DOHH2 (cell line): ENCODE measurements at regions not wholly inside any gene's neighbourhood (a gene's known extent, or its start where the extent isn't known, plus 50 kb on each side); places are given as distances from the start of the nearest gene placed in this dataset.

ENCODE experiments used
- H3F3A ChIP-seq: fragments of 200-600 bp; sonication (generic), shearing (Covaris generic); 2 replicates; pipeline ENCODE4 v1.6.0; 2016; ENCODE audit warnings: antibody characterized with exemption, mild to moderate bottlenecking; ENCODE audit not compliant: control insufficient read depth, insufficient read depth
- H3K27ac ChIP-seq: fragments of 200-600 bp; sonication (generic); 2 replicates; pipeline ENCODE4 v1.5.1; 2014; ENCODE audit warnings: low read depth, mild to moderate bottlenecking, low read length, moderate library complexity
- H3K27me3 ChIP-seq: fragments of 200-600 bp; sonication (generic); 2 replicates; pipeline ENCODE4 v1.6.1; 2014; ENCODE audit warnings: mild to moderate bottlenecking, low read length, mixed read lengths; ENCODE audit not compliant: control insufficient read depth
- H3K36me3 ChIP-seq: fragments of 200-600 bp; sonication (generic); 2 replicates; pipeline ENCODE4 v1.6.1; 2014; ENCODE audit warnings: mild to moderate bottlenecking, low read length, moderate library complexity, mixed read lengths; ENCODE audit not compliant: control insufficient read depth
- H3K4me1 ChIP-seq: fragments of 200-600 bp; sonication (generic); 2 replicates; pipeline ENCODE4 v1.6.1; 2014; ENCODE audit warnings: mild to moderate bottlenecking, low read length, mixed read lengths; ENCODE audit not compliant: control insufficient read depth
- H3K4me2 ChIP-seq: fragments of 200-600 bp; sonication (generic); 2 replicates; pipeline ENCODE4 v1.6.0; 2014; ENCODE audit warnings: mild to moderate bottlenecking, low read length, moderate library complexity
- H3K4me3 ChIP-seq: fragments of 200-600 bp; sonication (generic); 2 replicates; pipeline ENCODE4 v1.5.1; 2014; ENCODE audit warnings: mild to moderate bottlenecking, low read length, mixed read lengths
- H3K79me2 ChIP-seq: fragments of 200-600 bp; sonication (generic); 2 replicates; pipeline ENCODE4 v1.6.1; 2014; ENCODE audit warnings: mild to moderate bottlenecking, low read length, mixed read lengths; ENCODE audit not compliant: control insufficient read depth
- H3K9me2 ChIP-seq: fragments of 200-600 bp; sonication (generic); replicated peaks from 2 replicates; pipeline ENCODE4 v1.6.1; 2014; ENCODE audit warnings: mild to moderate bottlenecking, low read length, mixed read lengths; ENCODE audit not compliant: control insufficient read depth
- H3K9me3 ChIP-seq: fragments of 200-600 bp; sonication (generic); 2 replicates; pipeline ENCODE4 v1.6.1; 2014; ENCODE audit warnings: antibody characterized with exemption, low read length, mixed read lengths; ENCODE audit not compliant: control insufficient read depth, insufficient read depth
- H4K20me1 ChIP-seq: fragments of 200-600 bp; sonication (generic); 2 replicates; pipeline ENCODE4 v1.6.0; 2014; ENCODE audit warnings: low read depth, mild to moderate bottlenecking, antibody characterized with exemption, low read length, moderate library complexity; ENCODE audit not compliant: control insufficient read depth, insufficient read depth
- CTCF ChIP-seq: fragments of 200-600 bp; sonication (generic); IDR thresholded peaks from one replicate; pipeline ENCODE4 v1.5.1; 2014; ENCODE audit warnings: antibody characterized with exemption, mild to moderate bottlenecking, low read depth, low read length; ENCODE audit not compliant: poor library complexity, severe bottlenecking
- EZH2phosphoT487 ChIP-seq: fragments of 200-600 bp; sonication (generic); IDR thresholded peaks from 2 replicates; pipeline ENCODE4 v1.6.1; 2017; ENCODE audit warnings: borderline replicate concordance, mild to moderate bottlenecking, antibody characterized with exemption, low read length, moderate library complexity, mixed read lengths

DNA sequence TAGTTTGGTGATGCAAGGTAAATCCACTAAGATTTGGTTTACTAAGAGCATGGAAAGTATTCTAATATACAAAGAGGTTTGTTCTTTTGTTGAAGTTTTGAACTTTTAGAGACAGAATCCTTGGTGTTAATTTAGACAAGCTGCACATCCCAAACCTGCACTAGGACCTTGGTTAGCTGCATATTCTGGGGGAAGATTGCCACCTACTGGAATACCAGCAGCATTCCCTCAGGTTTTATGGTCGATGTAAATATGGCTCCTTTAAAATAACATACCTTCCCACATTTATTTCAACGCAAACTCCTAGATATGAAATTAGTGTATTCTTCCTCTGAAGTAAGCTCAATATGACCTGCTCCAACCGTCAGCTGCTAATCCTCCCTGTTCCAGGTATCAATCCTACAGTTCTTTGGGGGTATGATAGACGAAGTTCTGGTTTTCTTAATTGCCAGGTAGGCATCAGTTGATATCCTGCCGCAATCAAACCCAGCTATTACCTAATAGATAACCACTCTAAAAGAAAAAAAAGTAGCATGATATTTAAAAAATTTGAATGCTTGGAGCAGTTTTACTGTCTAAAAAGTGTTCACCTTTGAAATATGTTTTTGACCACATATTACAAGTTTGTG, 624.1 kb downstream of the ISL1 start:
- Histone ChIP-seq H3K27me3 (no peaks in the 10 kb centered on the region), H3K27ac (no peak overlapping the region), H3F3A (no peaks in the 10 kb centered on the region), H3K4me3 (no peak overlapping the region), H3K36me3 (no peaks in the 10 kb centered on the region), H3K4me2 (no peak overlapping the region), H3K4me1 (no peaks in the 10 kb centered on the region), H3K79me2 (no peaks in the 10 kb centered on the region), H4K20me1 (no peaks in the 10 kb centered on the region), H3K9me2 (no peaks in the 10 kb centered on the region), H3K9me3 (no peaks in the 10 kb centered on the region)
- TF ChIP-seq EZH2phosphoT487 (no peak), CTCF (peak; percentile 25)

GRCh38 chr5:52010454-52010853, 627.2 kb downstream of the ISL1 start:
- H3F3A ChIP-seq: no peaks in the 10 kb centered on the region
- H3K9me3 ChIP-seq: no peaks in the 10 kb centered on the region
- no peak overlapping the region for H3K4me3 ChIP-seq
- H3K79me2 ChIP-seq: no peaks in the 10 kb centered on the region
- no peaks in the 10 kb centered on the region for H3K4me1 ChIP-seq
- H3K27me3 ChIP-seq: no peaks in the 10 kb centered on the region
- no peaks in the 10 kb centered on the region for H4K20me1 ChIP-seq
- TF ChIP-seq EZH2phosphoT487: no peak
- no peak for TF ChIP-seq CTCF
- H3K9me2 ChIP-seq: no peaks in the 10 kb centered on the region
- H3K4me2 ChIP-seq: no peak overlapping the region
- H3K36me3 ChIP-seq: no peaks in the 10 kb centered on the region
- no peak overlapping the region for H3K27ac ChIP-seq

- no peak for TF ChIP-seq EZH2phosphoT487
- no peak for TF ChIP-seq CTCF
- H3K9me3 ChIP-seq: no peaks in the 10 kb centered on the region
- H3K4me1 ChIP-seq: no peaks in the 10 kb centered on the region
- no peaks in the 10 kb centered on the region for H3F3A ChIP-seq
- no peaks in the 10 kb centered on the region for H4K20me1 ChIP-seq
- H3K27me3 ChIP-seq: no peaks in the 10 kb centered on the region
- no peaks in the 10 kb centered on the region for H3K9me2 ChIP-seq
- H3K4me2 ChIP-seq: no peak overlapping the region
- H3K36me3 ChIP-seq: no peaks in the 10 kb centered on the region
- no peaks in the 10 kb centered on the region for H3K79me2 ChIP-seq
- no peak overlapping the region for H3K27ac ChIP-seq
- no peak overlapping the region for H3K4me3 ChIP-seq
Measured at GRCh38 chr5:52013523-52013922, 630.3 kb downstream of the ISL1 start.

- Histone ChIP-seq H3K4me1 (no peaks in the 10 kb centered on the region), H3K36me3 (no peaks in the 10 kb centered on the region), H3K27me3 (no peaks in the 10 kb centered on the region), H3F3A (no peaks in the 10 kb centered on the region), H3K9me2 (no peaks in the 10 kb centered on the region), H4K20me1 (no peaks in the 10 kb centered on the region), H3K4me2 (no peak overlapping the region), H3K9me3 (no peaks in the 10 kb centered on the region), H3K4me3 (no peak overlapping the region), H3K27ac (no peak overlapping the region), H3K79me2 (no peaks in the 10 kb centered on the region)
- TF ChIP-seq EZH2phosphoT487: no peak
- TF ChIP-seq CTCF: no peak
Measured at GRCh38 chr5:52015760-52016159, 632.5 kb downstream of the ISL1 start.
